ENCODE measurements at regions not wholly inside any gene's neighbourhood (a gene's known extent, or its start where the extent isn't known, plus 50 kb on each side); places are given as distances from the start of the nearest gene placed in this dataset.

GRCh38 chr5:135642488-135642870 is 63.7 kb upstream of the CXCL14 start:
- H3K4me3 ChIP-seq (ENCODE audit: low read depth, low read length) = no peak overlapping the region
- DNase-seq (ENCODE audit: low read depth) = no peak
- TF ChIP-seq, protein P1, sequence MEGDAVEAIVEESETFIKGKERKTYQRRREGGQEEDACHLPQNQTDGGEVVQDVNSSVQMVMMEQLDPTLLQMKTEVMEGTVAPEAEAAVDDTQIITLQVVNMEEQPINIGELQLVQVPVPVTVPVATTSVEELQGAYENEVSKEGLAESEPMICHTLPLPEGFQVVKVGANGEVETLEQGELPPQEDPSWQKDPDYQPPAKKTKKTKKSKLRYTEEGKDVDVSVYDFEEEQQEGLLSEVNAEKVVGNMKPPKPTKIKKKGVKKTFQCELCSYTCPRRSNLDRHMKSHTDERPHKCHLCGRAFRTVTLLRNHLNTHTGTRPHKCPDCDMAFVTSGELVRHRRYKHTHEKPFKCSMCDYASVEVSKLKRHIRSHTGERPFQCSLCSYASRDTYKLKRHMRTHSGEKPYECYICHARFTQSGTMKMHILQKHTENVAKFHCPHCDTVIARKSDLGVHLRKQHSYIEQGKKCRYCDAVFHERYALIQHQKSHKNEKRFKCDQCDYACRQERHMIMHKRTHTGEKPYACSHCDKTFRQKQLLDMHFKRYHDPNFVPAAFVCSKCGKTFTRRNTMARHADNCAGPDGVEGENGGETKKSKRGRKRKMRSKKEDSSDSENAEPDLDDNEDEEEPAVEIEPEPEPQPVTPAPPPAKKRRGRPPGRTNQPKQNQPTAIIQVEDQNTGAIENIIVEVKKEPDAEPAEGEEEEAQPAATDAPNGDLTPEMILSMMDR (IDR thresholded peaks at IDR 0.05; ENCODE audit: insufficient read depth, low read length) = no peak

DNA sequence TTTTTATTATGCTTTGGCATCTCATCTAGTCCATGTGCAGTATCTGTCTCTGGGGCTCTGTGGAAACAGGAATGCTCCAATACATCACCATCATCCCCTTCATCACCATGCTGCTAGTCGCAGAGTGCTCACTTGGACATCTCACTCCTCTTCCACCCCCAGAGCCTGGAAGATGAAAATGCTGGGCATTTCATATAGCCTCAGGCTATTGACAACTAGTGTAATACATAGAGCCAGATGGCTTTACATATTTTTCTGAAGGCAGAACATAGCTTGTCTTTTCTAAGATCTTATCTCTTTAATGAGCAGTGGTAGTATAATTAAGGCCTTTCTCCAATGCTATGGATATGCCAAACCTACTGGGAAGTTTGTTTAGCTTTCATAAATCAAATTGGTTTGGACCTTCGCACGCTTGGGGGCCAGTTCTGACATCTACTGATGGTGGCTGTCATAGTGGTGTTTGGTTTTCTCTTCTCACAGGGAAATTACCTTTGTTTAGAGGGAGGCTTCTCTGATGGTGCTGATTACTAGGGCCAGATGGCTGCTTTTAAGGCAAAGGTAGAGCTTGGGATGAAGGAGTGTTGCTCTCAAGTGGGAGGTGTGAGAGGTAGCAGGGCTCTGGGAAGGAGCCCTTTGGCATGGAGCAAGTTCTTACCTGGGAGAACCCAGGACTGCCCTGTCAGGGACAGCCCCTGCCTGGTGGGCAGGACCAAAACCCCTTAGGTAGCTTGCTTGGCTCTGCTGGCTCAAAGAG is 63.1 kb upstream of the CXCL14 start:
- TF ChIP-seq, protein P1 (IDR thresholded peaks at IDR 0.05; ENCODE audit: insufficient read depth, low read length) = no peak
- no peak for DNase-seq (ENCODE audit: low read depth)
- H3K4me3 ChIP-seq (ENCODE audit: low read depth, low read length) = no peak overlapping the region

DNA sequence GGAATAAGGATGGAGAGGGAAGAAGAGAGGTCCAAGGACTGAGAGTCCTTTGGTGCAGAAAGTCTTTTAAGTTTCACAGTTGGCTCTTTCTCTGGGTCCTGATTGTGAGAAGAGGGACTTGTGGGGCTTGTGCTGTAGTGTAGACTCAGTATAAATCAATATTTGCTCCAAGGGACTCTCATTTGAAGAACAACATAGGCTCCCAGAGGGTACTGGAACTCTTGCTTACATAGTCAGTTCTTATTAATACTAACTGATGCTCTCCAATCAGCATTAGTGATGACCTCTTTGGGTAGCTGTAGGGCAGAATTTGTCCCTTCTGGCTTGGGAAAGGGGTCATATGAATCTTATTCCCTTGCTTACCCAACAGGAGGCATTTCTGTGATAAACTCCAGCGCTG is 62.5 kb upstream of the CXCL14 start:
- H3K4me3 ChIP-seq (ENCODE audit: low read depth, low read length) = no peak overlapping the region
- no peak for DNase-seq (ENCODE audit: low read depth)
- TF ChIP-seq, protein P1 (IDR thresholded peaks at IDR 0.05; ENCODE audit: insufficient read depth, low read length) = no peak

DNA sequence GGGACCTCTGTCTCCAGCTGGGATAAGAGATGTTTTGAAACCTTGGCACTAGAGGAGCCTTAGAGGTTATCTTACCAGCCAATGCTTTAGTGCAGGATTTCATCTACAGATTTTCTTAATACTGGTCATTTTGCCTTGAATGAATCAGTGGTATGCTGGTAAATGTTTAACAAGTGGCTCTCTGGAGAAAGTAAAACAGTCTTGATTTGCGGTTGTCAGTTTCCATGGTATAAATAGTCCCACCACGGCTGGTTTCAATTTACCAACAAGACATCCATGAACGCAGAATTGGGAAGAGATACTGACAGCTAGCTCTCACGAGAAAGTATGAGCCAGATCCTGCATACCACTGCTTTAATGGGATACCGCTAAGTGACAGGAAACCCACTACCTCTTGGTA is 56.7 kb upstream of the CXCL14 start:
- no peak for DNase-seq (ENCODE audit: low read depth)
- TF ChIP-seq, protein P1 (IDR thresholded peaks at IDR 0.05; ENCODE audit: insufficient read depth, low read length) = no peak
- H3K4me3 ChIP-seq (ENCODE audit: low read depth, low read length) = no peak overlapping the region

- TF ChIP-seq, protein P1 (IDR thresholded peaks at IDR 0.05; ENCODE audit: insufficient read depth, low read length) = no peak
- DNase-seq (ENCODE audit: low read depth) = no peak
- no peak overlapping the region for H3K4me3 ChIP-seq (ENCODE audit: low read depth, low read length)
These were observed 54.0 kb upstream of the CXCL14 start for GRCh38 chr5:135632798-135633197.

- no peak for DNase-seq (ENCODE audit: low read depth)
- no peak overlapping the region for H3K4me3 ChIP-seq (ENCODE audit: low read depth, low read length)
- TF ChIP-seq, protein P1 (IDR thresholded peaks at IDR 0.05; ENCODE audit: insufficient read depth, low read length) = no peak
These were observed 52.6 kb upstream of the CXCL14 start for GRCh38 chr5:135631391-135631790.

- DNase-seq (ENCODE audit: low read depth) = no peak
- no peak overlapping the region for H3K4me3 ChIP-seq (ENCODE audit: low read depth, low read length)
- TF ChIP-seq, protein P1 (IDR thresholded peaks at IDR 0.05; ENCODE audit: insufficient read depth, low read length) = no peak
These were observed 50.9 kb upstream of the CXCL14 start for GRCh38 chr5:135629666-135630065.
